SK-N-SH (cell line): ENCODE measurements at regions not wholly inside any gene's neighbourhood (a gene's known extent, or its start where the extent isn't known, plus 50 kb on each side); places are given as distances from the start of the nearest gene placed in this dataset.

Experiments used
- EP300 ChIP-seq, 2 experiments: IDR thresholded peaks; 2 replicates each; pipeline versions ENCODE4 v1.4.0 to v1.6.1; 2012; ENCODE audit warnings: borderline replicate concordance in 1 of 2, low read depth in 1 of 2, low read length in 1 of 2
- EZH2phosphoT487 ChIP-seq: fragments of 200-600 bp; sonication (generic); IDR thresholded peaks from 2 replicates; pipeline ENCODE4 v1.6.1; 2017; ENCODE audit warnings: low read depth, mixed run types, mild to moderate bottlenecking, antibody characterized with exemption, moderate library complexity, borderline replicate concordance
- FOSL2 ChIP-seq: IDR thresholded peaks from 2 replicates; pipeline ENCODE4 v1.4.0; 2012; ENCODE audit warnings: low read depth, mild to moderate bottlenecking, moderate library complexity, borderline replicate concordance
- GATA2 ChIP-seq: sonication (generic); formaldehyde crosslinking; IDR thresholded peaks from 2 replicates; pipeline ENCODE4 v1.5.0; 2020; ENCODE audit warnings: mild to moderate bottlenecking, missing genetic modification reagents
- JUND ChIP-seq: IDR thresholded peaks from 2 replicates; pipeline ENCODE4 v1.4.0; 2012
- POLR2AphosphoS5 ChIP-seq: IDR thresholded peaks from 2 replicates; pipeline ENCODE4 v1.6.1; 2012; ENCODE audit warnings: low read depth, low read length
- RAD21 ChIP-seq: IDR thresholded peaks from 2 replicates; pipeline ENCODE4 v1.6.1; 2012; ENCODE audit warnings: mild to moderate bottlenecking, low read length
- SIN3A ChIP-seq: IDR thresholded peaks from 2 replicates; pipeline ENCODE4 v1.6.1; 2012; ENCODE audit warnings: low read depth, mild to moderate bottlenecking, low read length, moderate library complexity, borderline replicate concordance
- SMC3 ChIP-seq: IDR thresholded peaks from 2 replicates; pipeline ENCODE4 v1.6.1; 2012; ENCODE audit warnings: low read depth, low read length, improper control_type of control experiment
- TAF1 ChIP-seq: IDR thresholded peaks from 2 replicates; pipeline ENCODE4 v1.6.1; 2012; ENCODE audit warnings: low read depth, mild to moderate bottlenecking, low read length, moderate library complexity, borderline replicate concordance
- YY1 ChIP-seq: IDR thresholded peaks from 2 replicates; pipeline ENCODE4 v1.4.0; 2012; ENCODE audit warnings: low read depth, mild to moderate bottlenecking
- TF ChIP-seq, protein P1 (sequence below): fragments of 200-600 bp; sonication (generic); IDR thresholded peaks from 2 replicates; pipeline ENCODE4 v1.6.1; 2017; ENCODE audit warnings: antibody characterized with exemption, mild to moderate bottlenecking, moderate library complexity
- TF ChIP-seq, protein P2 (sequence below): IDR thresholded peaks from 2 replicates; pipeline ENCODE4 v1.4.0; 2012; ENCODE audit warnings: low read depth

DNA sequence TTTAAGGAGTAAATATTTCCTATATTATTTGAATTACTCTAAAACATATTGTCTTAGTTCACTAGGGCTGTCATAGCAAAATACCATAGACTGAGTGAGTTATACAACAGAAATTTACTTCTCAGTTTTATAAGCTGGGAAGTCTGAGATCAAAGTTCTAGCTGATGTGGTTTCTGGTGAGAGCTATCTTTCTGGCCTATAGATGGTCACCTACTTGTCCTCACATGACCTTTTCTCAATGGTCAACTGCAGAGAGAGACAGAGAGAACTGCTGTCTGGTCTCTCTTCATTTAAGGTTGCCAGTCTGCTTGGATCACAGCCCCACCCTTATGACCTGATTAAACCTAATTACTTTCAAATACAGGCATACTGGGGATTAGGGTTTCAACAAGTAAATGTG lies 490.9 kb downstream of the FBXO15 start:
- TF ChIP-seq SIN3A (no peak), EZH2phosphoT487 (no peak), JUND (no peak), GATA2 (CRISPR knock-in tag) (no peak), TAF1 (no peak), SMC3 (no peak), RAD21 (no peak), POLR2AphosphoS5 (no peak), YY1 (no peak), EP300 (IDR thresholded peaks at IDR 0.05; ENCODE audit: borderline replicate concordance in 1 of 2, low read depth in 1 of 2, low read length in 1 of 2) (no peak), FOSL2 (no peak)
- TF ChIP-seq, protein P1, sequence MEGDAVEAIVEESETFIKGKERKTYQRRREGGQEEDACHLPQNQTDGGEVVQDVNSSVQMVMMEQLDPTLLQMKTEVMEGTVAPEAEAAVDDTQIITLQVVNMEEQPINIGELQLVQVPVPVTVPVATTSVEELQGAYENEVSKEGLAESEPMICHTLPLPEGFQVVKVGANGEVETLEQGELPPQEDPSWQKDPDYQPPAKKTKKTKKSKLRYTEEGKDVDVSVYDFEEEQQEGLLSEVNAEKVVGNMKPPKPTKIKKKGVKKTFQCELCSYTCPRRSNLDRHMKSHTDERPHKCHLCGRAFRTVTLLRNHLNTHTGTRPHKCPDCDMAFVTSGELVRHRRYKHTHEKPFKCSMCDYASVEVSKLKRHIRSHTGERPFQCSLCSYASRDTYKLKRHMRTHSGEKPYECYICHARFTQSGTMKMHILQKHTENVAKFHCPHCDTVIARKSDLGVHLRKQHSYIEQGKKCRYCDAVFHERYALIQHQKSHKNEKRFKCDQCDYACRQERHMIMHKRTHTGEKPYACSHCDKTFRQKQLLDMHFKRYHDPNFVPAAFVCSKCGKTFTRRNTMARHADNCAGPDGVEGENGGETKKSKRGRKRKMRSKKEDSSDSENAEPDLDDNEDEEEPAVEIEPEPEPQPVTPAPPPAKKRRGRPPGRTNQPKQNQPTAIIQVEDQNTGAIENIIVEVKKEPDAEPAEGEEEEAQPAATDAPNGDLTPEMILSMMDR = no peak
- TF ChIP-seq, protein P2, sequence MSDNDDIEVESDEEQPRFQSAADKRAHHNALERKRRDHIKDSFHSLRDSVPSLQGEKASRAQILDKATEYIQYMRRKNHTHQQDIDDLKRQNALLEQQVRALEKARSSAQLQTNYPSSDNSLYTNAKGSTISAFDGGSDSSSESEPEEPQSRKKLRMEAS = no peak
